COLO668 (cell line): ENCODE measurements at regions not wholly inside any gene's neighbourhood (a gene's known extent, or its start where the extent isn't known, plus 50 kb on each side); places are given as distances from the start of the nearest gene placed in this dataset.
"Not testable (repeated sequence)": the region's sequence is repeated elsewhere in the genome, so short reads cannot be mapped to it uniquely, and the experiment has no call there.

Experiments
- DNase-seq: peaks from one replicate; lab custom pipeline; 2025; ENCODE audit not compliant: unreplicated experiment; lab: John Stamatoyannopoulos, UW

DNA sequence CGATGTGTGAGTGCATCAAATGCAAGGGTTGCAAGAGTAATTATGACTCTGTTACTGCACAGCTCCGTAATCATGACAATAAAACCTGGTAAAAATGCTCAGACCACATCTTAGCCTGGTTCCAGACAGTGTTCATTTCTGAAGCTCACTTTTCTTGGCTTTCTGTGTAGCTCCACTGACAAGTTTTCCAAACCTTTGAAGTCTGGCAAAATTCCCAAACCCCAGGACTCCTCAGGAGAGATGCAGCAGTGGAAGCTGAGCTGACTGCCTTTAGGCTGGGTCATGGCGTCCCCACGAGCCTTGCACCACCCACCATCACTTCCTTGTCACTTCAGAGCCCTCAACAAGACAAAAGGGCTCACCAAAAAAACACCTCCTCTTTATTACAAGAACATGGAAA is 131.6 kb upstream of the TAS2R1 start:
- no peak for DNase-seq

GRCh38 chr5:9752670-9753069 is 122.5 kb upstream of the TAS2R1 start:
- DNase-seq = not testable (repeated sequence)

DNA sequence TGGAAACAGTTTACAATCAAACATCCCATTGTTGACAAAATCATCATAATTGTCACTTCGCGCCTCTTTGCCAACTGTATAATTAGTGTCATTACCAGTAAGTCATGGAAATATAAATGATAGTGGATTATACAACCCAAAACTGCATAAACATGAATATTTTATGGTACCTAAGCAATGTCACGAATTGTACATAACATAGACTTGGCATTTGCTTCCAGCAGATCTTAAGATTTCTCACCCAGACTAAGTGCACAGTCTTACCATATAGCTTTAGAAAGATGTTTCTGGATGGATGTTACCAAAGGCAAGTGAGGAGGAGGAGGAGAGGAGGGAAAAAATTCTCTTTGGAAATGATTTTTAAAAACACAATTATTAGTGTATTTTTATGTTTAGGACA is 113.4 kb upstream of the TAS2R1 start:
- no peak for DNase-seq

DNA sequence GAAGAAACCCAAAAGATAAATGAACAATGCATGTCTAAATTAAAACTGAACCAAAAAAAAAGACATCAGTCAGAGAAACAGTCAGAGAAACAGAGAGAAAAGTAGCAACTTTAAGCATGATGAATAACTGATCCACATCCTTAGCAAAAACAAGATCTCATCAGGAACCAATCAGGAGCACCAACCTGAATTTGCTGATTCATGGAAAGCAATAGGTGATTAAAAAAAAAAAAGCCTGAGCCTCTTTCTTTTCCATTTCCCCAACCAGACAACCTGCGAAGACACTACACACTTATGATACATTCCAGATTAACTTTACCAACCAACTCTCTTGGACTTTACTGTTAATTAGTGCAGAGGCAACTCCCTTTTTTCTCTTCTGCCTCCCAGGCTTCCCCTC is 112.7 kb upstream of the TAS2R1 start:
- DNase-seq = no peak

- DNase-seq = no peak
Measured at GRCh38 chr5:9739135-9739534, 109.0 kb upstream of the TAS2R1 start.

GRCh38 chr5:9737265-9737664 is 107.1 kb upstream of the TAS2R1 start:
- DNase-seq = no peak

DNA sequence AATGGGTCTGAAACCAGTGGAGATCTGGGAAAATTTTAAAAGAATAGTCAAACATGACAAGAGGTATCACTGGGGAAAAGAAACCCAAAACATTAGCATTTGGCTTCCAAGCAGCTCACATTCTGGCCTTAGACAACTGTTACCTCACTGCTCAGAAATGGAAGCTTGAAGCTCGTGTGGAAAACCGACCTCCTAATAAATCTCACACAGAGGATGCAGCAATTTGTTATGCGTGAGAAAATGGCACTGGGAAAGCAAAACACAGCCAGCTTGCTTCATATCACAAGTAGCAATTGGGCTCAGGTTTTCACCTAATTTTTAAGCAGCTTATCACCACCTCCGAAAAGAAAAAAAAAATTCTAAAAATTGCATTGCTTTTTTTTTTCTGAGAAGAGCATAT is 103.3 kb upstream of the TAS2R1 start:
- DNase-seq = no peak

- DNase-seq = no peak
Measured at GRCh38 chr5:9731159-9731558, 101.0 kb upstream of the TAS2R1 start.

DNA sequence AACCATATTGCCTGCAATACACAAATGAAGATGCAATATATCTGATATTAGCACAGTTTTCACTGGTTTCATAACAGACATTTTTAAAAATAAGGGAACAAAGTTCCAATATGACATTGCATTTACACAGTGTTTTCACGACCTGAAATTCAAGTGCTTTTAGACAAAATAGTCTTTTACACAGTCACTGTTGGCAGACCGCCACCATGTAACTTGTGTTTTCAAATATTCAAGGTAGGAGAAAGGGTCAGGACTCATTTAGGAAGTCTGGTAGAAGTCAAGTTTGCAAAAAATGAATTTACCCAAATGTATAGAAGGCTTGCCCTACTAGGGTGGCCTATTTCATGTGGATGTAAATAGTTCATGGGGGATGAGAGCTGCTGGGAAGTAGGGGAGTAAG is 98.1 kb upstream of the TAS2R1 start:
- no peak for DNase-seq

GRCh38 chr5:9726931-9727330 is 96.8 kb upstream of the TAS2R1 start:
- no peak for DNase-seq

DNA sequence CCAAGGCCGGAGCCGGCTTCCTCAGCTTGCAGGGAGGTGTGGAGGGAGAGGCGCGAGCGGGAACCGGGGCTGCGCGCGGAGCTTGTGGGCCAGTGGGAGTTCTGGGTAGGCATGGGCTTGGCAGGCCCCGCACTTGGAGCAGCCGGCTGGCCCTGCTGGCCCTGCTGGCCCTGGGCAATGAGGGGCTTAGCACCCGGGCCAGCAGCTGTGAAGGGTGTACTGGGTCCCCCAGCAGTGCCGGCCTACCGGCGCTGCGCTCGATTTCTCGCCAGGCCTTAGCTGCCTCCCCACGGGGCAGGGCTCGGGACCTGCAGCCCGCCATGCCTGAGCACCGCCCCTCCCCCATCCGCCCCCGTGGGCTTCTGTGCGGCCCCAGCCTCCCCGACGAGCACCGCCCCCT is 95.1 kb upstream of the TAS2R1 start:
- not testable (repeated sequence) for DNase-seq

DNA sequence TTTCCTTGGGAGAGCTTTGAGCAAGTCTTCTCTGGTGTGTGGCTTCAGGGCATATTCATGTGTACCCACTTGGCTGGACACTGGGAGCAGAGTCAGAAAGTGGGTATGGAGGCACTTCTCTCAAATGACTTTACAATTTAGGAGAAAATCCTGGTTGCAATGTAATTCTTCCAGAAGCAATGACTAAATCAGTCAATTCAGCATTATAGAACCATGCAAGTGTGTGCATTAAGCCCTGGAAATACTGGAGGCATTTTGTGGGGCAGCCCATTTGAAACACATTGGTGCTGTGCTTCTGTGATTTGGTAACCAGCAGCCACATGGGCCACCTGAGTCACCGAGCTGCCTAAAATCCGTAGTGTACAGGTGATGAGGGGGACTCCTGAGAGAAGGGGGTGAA is 94.6 kb upstream of the TAS2R1 start:
- DNase-seq = no peak

GRCh38 chr5:9722601-9723180 is 92.5 kb upstream of the TAS2R1 start:
- DNase-seq = no peak

GRCh38 chr5:9721161-9721560 is 91.0 kb upstream of the TAS2R1 start:
- no peak for DNase-seq

- DNase-seq = no peak
Measured at GRCh38 chr5:9720361-9720760, 90.2 kb upstream of the TAS2R1 start.

- DNase-seq = no peak
Measured at GRCh38 chr5:9716838-9717281, 86.7 kb upstream of the TAS2R1 start.

DNA sequence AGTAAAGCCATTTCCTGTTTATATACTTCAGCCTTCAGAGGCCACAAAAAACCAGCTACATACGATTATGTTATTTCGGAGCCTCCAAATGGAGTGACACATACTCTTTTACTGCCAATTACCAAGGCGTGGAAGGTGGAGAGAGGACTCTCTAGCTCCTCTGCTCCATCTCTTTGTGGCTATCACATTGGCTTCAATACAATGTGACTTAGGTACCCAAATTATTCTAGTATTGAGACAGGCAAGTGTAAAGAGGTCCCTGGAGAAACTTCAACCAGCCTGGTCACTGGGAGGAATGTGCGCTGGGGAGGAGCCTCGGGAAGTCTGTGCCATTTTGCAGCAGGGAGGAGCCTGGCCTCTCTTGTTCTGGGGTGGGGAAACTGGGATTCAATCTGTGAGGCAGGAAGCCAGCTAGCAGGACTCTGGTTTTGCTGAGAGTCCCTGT is 85.8 kb upstream of the TAS2R1 start:
- DNase-seq = no peak

DNA sequence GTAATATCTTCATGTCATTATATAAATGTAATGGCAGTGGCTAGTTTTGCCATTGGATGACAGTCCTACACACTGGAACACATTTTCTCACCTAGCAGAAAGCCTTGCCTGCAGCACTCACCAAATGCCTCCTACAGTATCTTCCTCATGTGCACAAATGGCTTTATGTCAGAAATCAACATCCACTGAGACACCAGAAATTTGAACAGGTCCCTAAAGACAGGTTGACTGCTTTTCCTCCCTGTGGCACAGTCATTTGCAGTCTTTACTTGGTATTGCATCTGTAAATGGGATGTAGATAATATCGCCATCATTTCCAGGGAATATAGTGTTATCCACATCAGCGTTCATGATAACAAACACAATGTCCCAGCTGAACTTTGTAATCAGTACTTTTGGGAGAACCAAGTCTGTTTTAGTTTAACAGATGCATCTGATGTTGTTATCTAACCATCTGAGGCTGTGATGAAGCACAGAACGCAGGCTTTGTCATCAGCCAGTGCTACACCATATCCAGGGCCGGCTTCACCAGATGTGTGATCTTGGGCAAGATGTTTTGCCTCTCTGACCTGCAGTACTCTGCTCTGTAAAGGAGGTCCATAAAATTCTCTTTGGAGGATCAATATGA is 83.9 kb upstream of the TAS2R1 start:
- DNase-seq = no peak

DNA sequence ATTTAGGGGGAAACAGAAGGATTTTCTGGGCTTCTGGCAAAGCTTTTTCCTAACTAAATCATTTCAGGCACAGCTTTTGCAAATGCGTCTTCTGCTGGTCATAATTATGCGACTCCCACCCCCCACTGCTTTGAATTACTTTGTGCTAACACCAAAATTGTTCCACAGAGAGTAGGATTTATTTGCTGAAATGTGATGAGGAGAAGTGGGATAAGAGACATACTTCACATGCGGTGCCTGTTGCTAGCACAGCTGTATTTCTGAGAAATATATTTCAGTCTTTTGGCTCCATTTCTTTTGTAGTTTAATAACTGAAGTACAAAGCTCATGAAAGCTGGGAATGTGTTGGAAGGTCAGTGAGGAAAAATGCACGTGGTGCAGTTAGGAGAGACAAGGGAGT is 83.2 kb upstream of the TAS2R1 start:
- DNase-seq = no peak

DNA sequence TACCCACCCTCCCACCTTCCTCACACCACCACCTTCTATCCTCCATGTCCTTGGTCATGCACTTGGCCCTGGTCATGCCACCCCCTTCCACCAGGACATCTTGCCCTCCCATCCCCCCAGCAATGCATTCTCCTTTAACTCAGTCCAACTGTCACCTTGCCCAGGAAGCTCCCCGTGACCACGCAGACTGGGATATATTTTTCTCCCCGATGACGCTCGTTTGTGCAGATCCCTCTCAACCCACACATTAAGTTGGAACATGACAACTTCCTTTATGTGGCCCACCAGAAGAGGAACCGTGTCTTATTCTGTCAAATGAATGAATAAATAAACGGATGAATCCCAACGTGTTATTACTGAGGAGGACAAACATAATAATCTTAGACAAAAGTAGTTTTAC is 82.8 kb upstream of the TAS2R1 start:
- DNase-seq = no peak

GRCh38 chr5:9712506-9712905 is 82.4 kb upstream of the TAS2R1 start:
- no peak for DNase-seq

- no peak for DNase-seq
Measured at GRCh38 chr5:9710069-9710468, 79.9 kb upstream of the TAS2R1 start.
